IPS DF 6.9 (cell line): ENCODE measurements at regions not wholly inside any gene's neighbourhood (a gene's known extent, or its start where the extent isn't known, plus 50 kb on each side); places are given as distances from the start of the nearest gene placed in this dataset.
"Not testable (repeated sequence)": the region's sequence is repeated elsewhere in the genome, so short reads cannot be mapped to it uniquely, and the experiment has no call there.

ENCODE experiments used
- DNase-seq: peaks from one replicate; pipeline ENCODE4 v3.0.0-alpha.2; 2013; ENCODE audit warnings: low read depth, low spot score
- H3K27ac ChIP-seq: one replicate; pipeline ENCODE4 v1.5.1; 2013; ENCODE audit warnings: low read length, control low read depth
- H3K27me3 ChIP-seq: 2 replicates; pipeline ENCODE4 v1.6.1; 2013; ENCODE audit warnings: mild to moderate bottlenecking, low read length; ENCODE audit not compliant: control insufficient read depth, insufficient read depth
- H3K36me3 ChIP-seq: 2 replicates; pipeline ENCODE4 v1.6.1; 2013; ENCODE audit warnings: low read length; ENCODE audit not compliant: control insufficient read depth, insufficient read depth
- H3K4me1 ChIP-seq: 2 replicates; pipeline ENCODE4 v1.6.1; 2013; ENCODE audit warnings: low read length; ENCODE audit not compliant: control insufficient read depth, insufficient read depth
- H3K4me3 ChIP-seq: 2 replicates; pipeline ENCODE4 v1.5.1; 2013; ENCODE audit warnings: mild to moderate bottlenecking, low read length
- H3K9me3 ChIP-seq: 2 replicates; pipeline ENCODE4 v1.6.1; 2013; ENCODE audit warnings: low read length, inconsistent platforms; ENCODE audit not compliant: control insufficient read depth, insufficient read depth
- WGBS: extraction: QIAGEN DNeasy Blood & Tissue Kit; methylation state at CpG from one replicate; pipeline ENCODE4 v1.1.7; 2013; ENCODE audit warnings: mixed read lengths, missing lambda C conversion rate; ENCODE audit not compliant: insufficient read length, insufficient coverage; 5-methylcytosine and 5-hydroxymethylcytosine counted together

DNA sequence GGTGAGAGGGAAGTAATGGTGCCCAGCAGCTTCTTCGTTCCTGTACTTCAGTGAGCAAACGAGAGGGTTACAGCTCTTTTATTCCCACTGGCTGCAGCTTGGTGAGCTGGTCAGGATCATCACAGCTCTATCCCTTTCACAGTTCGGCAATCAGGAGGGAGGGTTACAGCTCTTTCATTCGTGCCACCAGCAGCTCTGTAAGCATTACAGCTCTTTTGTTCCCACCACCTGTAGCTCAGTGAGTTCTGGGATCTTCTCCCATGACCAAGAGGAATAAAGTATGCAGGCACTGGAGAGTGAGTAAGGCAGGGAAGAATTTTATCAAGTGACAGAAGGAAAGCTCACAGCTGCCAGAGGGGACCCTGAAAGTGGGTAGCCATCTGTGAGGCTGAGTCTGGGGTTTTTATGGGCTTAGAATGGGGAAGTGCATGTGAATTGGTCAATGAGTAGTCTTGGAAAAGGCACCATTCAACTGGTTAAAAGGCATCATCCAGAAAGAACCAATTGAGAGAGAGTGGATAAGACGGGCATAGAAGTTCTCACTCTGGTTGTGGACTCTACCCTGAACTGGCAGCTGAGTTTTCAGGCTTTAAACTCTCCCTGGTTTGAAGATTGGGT lies 123.7 kb downstream of the COX18 start:
- no peak for DNase-seq
- no CpG with 5 or more reads among the region's 5 CpGs for WGBS
- Histone ChIP-seq H3K36me3 (no peaks in the 10 kb centered on the region), H3K4me1 (0 out of 2 replicates have a peak, but pooled peaks cover 2% of the 10 kb centered on the region), H3K4me3 (no peak overlapping the region), H3K27ac (no peak overlapping the region), H3K9me3 (no peaks in the 10 kb centered on the region), H3K27me3 (no peaks in the 10 kb centered on the region)

- Histone ChIP-seq H3K27me3 (no peaks in the 10 kb centered on the region), H3K4me1 (0 out of 2 replicates have a peak, but pooled peaks cover 2% of the 10 kb centered on the region), H3K27ac (no peak overlapping the region), H3K9me3 (no peaks in the 10 kb centered on the region), H3K36me3 (no peaks in the 10 kb centered on the region), H3K4me3 (no peak overlapping the region)
- DNase-seq = no peak
- no CpG with 5 or more reads among the region's 4 CpGs for WGBS
Measured at GRCh38 chr4:72942565-72942964, 127.0 kb downstream of the COX18 start.

DNA sequence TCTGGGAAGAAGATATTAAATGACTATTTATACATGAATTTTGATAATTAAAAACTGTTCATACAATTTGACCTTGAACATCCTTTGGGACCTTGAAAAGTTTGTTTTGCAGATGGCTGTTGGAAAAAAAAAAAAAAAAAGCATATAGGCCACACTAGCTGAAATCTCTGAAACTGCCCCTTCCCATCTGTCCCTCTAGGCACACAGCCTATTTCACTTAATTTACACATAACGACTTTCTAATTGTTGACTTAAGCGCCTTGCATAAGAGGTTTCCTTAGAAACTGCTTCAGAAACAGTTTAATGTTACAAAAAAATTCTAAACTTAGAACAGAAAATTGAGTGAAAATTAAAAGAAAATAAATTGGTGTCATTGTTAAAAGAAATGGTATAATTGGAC lies 131.0 kb downstream of the COX18 start:
- WGBS = no CpG with 5 or more reads among the region's 2 CpGs
- no peaks in the 10 kb centered on the region for H3K4me1 ChIP-seq
- no peak overlapping the region for H3K27ac ChIP-seq
- no peaks in the 10 kb centered on the region for H3K36me3 ChIP-seq
- H3K4me3 ChIP-seq = no peak overlapping the region
- no peaks in the 10 kb centered on the region for H3K27me3 ChIP-seq
- no peak for DNase-seq
- H3K9me3 ChIP-seq = no peaks in the 10 kb centered on the region

GRCh38 chr4:72935462-72935861 lies 134.1 kb downstream of the COX18 start:
- H3K27me3 ChIP-seq = no peaks in the 10 kb centered on the region
- no peak for DNase-seq
- no peak overlapping the region for H3K27ac ChIP-seq
- no peaks in the 10 kb centered on the region for H3K36me3 ChIP-seq
- no CpG with 5 or more reads among the region's 1 CpG for WGBS
- H3K9me3 ChIP-seq = no peaks in the 10 kb centered on the region
- no peaks in the 10 kb centered on the region for H3K4me1 ChIP-seq
- H3K4me3 ChIP-seq = no peak overlapping the region

GRCh38 chr4:72933029-72933428 lies 136.5 kb downstream of the COX18 start:
- Histone ChIP-seq H3K36me3 (no peaks in the 10 kb centered on the region), H3K4me1 (no peaks in the 10 kb centered on the region), H3K27me3 (no peaks in the 10 kb centered on the region), H3K4me3 (no peak overlapping the region), H3K9me3 (no peaks in the 10 kb centered on the region), H3K27ac (no peak overlapping the region)
- WGBS = no CpG with 5 or more reads among the region's 1 CpG
- no peak for DNase-seq

DNA sequence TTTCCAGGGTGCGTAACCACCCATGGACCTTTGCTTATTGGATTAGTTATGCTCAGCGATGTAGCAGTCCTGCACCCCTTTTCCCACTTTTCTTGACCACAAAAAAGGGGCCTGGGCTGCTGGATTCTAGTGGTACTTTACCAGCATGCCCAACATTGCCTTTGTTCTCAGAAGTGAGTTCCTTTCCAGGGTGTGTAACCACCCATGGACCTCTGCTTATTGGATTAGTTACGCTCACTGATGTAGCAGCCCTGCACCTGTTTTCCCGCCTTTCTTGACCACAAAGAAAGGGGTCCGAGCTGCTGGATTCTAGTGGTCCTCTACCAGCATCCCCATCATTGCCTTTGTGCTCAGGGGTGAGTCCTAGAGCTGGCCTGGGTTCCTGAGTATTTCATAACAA lies 138.2 kb downstream of the COX18 start:
- H3K27me3 ChIP-seq = no peaks in the 10 kb centered on the region
- no peaks in the 10 kb centered on the region for H3K36me3 ChIP-seq
- WGBS = no CpG with 5 or more reads among the region's 5 CpGs
- no peak overlapping the region for H3K27ac ChIP-seq
- no peaks in the 10 kb centered on the region for H3K4me1 ChIP-seq
- no peak overlapping the region for H3K4me3 ChIP-seq
- H3K9me3 ChIP-seq = no peaks in the 10 kb centered on the region
- DNase-seq = no peak

- H3K4me3 ChIP-seq, H3K4me1 ChIP-seq, H3K36me3 ChIP-seq, H3K27me3 ChIP-seq, H3K27ac ChIP-seq, H3K9me3 ChIP-seq, DNase-seq: not testable (repeated sequence)
- no CpG with 5 or more reads among the region's 10 CpGs for WGBS
Measured at GRCh38 chr4:72929596-72930274, 139.8 kb downstream of the COX18 start.

GRCh38 chr4:72924814-72925213 lies 144.7 kb downstream of the COX18 start:
- Histone ChIP-seq H3K4me1 (no peaks in the 10 kb centered on the region), H3K27me3 (no peaks in the 10 kb centered on the region), H3K9me3 (no peaks in the 10 kb centered on the region), H3K27ac (no peak overlapping the region), H3K4me3 (no peak overlapping the region), H3K36me3 (no peaks in the 10 kb centered on the region)
- no peak for DNase-seq
- no CpG with 5 or more reads among the region's 2 CpGs for WGBS

DNA sequence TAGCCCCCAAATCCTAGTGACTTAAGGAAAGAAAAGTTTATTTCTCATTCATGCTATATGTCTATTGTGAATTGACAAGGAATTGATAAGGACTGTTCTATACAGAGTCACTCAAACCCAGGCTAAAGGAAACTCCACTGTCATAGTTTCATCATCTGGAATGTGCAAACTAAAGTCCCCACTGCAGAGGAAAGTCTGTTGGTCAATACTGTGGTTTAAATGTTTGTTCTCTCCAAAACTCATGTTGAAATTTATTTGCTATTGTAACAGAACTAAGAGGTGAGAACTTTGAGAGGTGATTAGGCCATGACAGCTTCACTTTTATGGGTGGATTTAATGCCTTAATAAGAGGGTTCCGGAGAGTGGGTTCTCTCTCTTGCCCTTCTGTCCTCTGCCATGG lies 149.6 kb downstream of the COX18 start:
- Histone ChIP-seq H3K27me3 (no peaks in the 10 kb centered on the region), H3K4me3 (no peak overlapping the region), H3K27ac (no peak overlapping the region), H3K9me3 (no peaks in the 10 kb centered on the region), H3K4me1 (no peaks in the 10 kb centered on the region), H3K36me3 (no peaks in the 10 kb centered on the region)
- WGBS = no CpG with 5 or more reads among the region's 1 CpG
- DNase-seq = no peak

GRCh38 chr4:72919464-72919863 lies 150.1 kb downstream of the COX18 start:
- no CpG with 5 or more reads among the region's 3 CpGs for WGBS

GRCh38 chr4:72918362-72918761 lies 151.2 kb downstream of the COX18 start:
- Histone ChIP-seq H3K27me3 (no peaks in the 10 kb centered on the region), H3K27ac (no peak overlapping the region), H3K36me3 (no peaks in the 10 kb centered on the region), H3K9me3 (no peaks in the 10 kb centered on the region), H3K4me1 (no peaks in the 10 kb centered on the region), H3K4me3 (no peak overlapping the region)
- no CpG with 5 or more reads among the region's 1 CpG for WGBS
- DNase-seq = no peak

More at GRCh38 chr4:72919464-72919863, 150.1 kb downstream of the COX18 start:
- H3K27me3 ChIP-seq = no peaks in the 10 kb centered on the region
- H3K9me3 ChIP-seq = no peaks in the 10 kb centered on the region
- no peaks in the 10 kb centered on the region for H3K4me1 ChIP-seq
- H3K4me3 ChIP-seq = no peak overlapping the region
- DNase-seq = no peak
- no peaks in the 10 kb centered on the region for H3K36me3 ChIP-seq
- no peak overlapping the region for H3K27ac ChIP-seq
